Mesodermal cell (in vitro differentiated cells): ENCODE measurements at regions not wholly inside any gene's neighbourhood (a gene's known extent, or its start where the extent isn't known, plus 50 kb on each side); places are given as distances from the start of the nearest gene placed in this dataset.

Experiments
- H3K27ac ChIP-seq: 2 replicates; pipeline ENCODE4 v1.7.0; 2013; ENCODE audit warnings: mild to moderate bottlenecking, low read depth, low read length, moderate library complexity; ENCODE audit not compliant: severe bottlenecking
- H3K36me3 ChIP-seq: 2 replicates; pipeline ENCODE4 v1.7.1; 2013; ENCODE audit warnings: mild to moderate bottlenecking, low read length, moderate library complexity; ENCODE audit not compliant: control insufficient read depth, insufficient read depth
- H3K4me1 ChIP-seq: one replicate; pipeline ENCODE4 v1.7.1; 2013; ENCODE audit warnings: mild to moderate bottlenecking, low read length; ENCODE audit not compliant: insufficient read depth, control insufficient read depth, poor library complexity, severe bottlenecking
- H3K4me3 ChIP-seq: 2 replicates; pipeline ENCODE4 v1.7.0; 2013; ENCODE audit warnings: low read length, control low read depth, mild to moderate bottlenecking; ENCODE audit not compliant: insufficient read depth, poor library complexity, severe bottlenecking; ENCODE audit errors: extremely low read depth
- H3K9me3 ChIP-seq: 2 replicates; pipeline ENCODE4 v1.7.1; 2013; ENCODE audit warnings: mild to moderate bottlenecking, low read length, moderate library complexity; ENCODE audit not compliant: control insufficient read depth
- WGBS, 2 experiments: methylation state at CpG; one replicate each; pipeline ENCODE4 v1.1.5; 2013; ENCODE audit warnings: missing lambda C conversion rate in 2 of 2; ENCODE audit not compliant: insufficient coverage in 2 of 2; 5-methylcytosine and 5-hydroxymethylcytosine counted together

DNA sequence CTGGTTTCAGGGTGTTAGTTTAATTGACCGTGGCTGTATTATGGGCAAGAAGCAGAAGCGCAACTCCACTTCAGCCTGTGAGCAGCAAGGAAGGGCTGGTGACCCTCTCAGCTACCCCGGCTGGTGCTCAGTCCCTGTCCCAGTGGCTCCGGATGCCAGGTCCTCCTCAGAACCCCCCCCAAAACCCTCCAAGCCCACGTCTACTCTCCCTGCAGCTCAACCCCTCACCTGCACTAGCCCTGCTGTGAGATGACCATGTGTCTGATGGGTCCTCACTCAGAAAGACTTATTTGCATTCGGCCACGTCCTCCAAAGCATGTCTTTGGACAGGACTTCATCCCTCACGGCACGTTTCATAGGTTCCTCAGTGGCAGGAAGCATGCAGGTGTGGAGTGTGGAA lies 119.7 kb upstream of the ALKAL2 start:
- H3K4me3 ChIP-seq: no peak overlapping the region
- 79 to 93% methylated on average over 9 of the region's 9 CpGs for WGBS, 2 experiments
- no peak overlapping the region for H3K27ac ChIP-seq
- no peaks in the 10 kb centered on the region for H3K4me1 ChIP-seq
- H3K9me3 ChIP-seq: no peaks in the 10 kb centered on the region
- H3K36me3 ChIP-seq: no peaks in the 10 kb centered on the region

GRCh38 chr2:406876-407275 lies 119.0 kb upstream of the ALKAL2 start:
- Histone ChIP-seq H3K9me3 (no peaks in the 10 kb centered on the region), H3K27ac (no peak overlapping the region), H3K4me3 (no peak overlapping the region), H3K4me1 (no peaks in the 10 kb centered on the region), H3K36me3 (no peaks in the 10 kb centered on the region)
- 100% methylated on average over 1 of the region's 4 CpGs; no CpG with 5 or more reads in 1 of the 2 experiments for WGBS, 2 experiments

DNA sequence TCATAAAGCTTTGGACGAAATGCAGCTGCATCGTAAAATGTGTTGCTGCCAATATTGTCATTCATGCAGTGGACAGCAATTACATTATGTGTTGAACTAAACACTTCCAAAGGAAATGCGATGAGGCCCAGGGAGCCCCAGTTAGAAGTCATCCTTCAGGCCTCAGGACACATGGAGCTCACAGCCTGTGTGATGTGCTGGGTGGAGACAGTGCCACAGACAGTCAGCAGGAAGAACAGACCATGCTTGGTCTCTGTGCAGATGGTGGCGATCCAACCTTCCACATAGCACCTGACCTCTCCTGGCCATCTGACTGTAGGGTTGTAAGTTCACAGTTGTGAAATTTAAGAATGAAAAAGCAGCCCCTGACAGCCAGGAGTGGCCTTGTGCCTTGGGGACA lies 118.3 kb upstream of the ALKAL2 start:
- WGBS, 2 experiments: 79 to 100% methylated on average over 3 to 4 of the region's 4 CpGs

DNA sequence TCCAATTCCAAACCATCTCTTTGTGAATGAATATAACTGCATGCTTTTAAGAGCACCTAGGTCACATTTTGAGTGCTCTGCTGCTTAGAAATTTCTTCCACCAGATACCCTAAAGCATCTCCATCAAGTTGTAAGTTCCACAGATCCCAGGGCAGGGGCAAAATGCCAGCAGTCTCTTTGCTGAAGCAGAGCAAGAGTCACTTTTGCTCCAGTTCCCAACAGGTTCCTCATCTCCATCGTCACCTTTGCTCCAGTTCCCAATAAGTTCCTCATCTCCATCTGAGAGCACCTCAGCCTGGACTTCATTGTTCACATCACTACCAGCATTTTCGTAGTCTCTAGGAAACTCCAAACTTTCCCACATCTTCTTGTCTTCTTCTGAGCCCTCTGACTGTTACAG lies 116.7 kb upstream of the ALKAL2 start:
- no peak overlapping the region for H3K27ac ChIP-seq
- H3K9me3 ChIP-seq: no peaks in the 10 kb centered on the region
- no peak overlapping the region for H3K4me3 ChIP-seq
- no peaks in the 10 kb centered on the region for H3K4me1 ChIP-seq
- H3K36me3 ChIP-seq: no peaks in the 10 kb centered on the region
- WGBS, 2 experiments: 67 to 93% methylated on average over 2 of the region's 2 CpGs

More for the DNA sequence above, 118.3 kb upstream of the ALKAL2 start:
- no peaks in the 10 kb centered on the region for H3K4me1 ChIP-seq
- H3K9me3 ChIP-seq: no peaks in the 10 kb centered on the region
- no peak overlapping the region for H3K4me3 ChIP-seq
- H3K27ac ChIP-seq: no peak overlapping the region
- H3K36me3 ChIP-seq: no peaks in the 10 kb centered on the region

GRCh38 chr2:403682-404081 lies 115.8 kb upstream of the ALKAL2 start:
- no peaks in the 10 kb centered on the region for H3K9me3 ChIP-seq
- no peaks in the 10 kb centered on the region for H3K4me1 ChIP-seq
- no peak overlapping the region for H3K4me3 ChIP-seq
- H3K36me3 ChIP-seq: no peaks in the 10 kb centered on the region
- H3K27ac ChIP-seq: no peak overlapping the region

GRCh38 chr2:402721-403120 lies 114.8 kb upstream of the ALKAL2 start:
- H3K36me3 ChIP-seq: no peaks in the 10 kb centered on the region
- 91 to 92% methylated on average over 3 of the region's 3 CpGs for WGBS, 2 experiments
- H3K4me3 ChIP-seq: no peak overlapping the region
- H3K27ac ChIP-seq: no peak overlapping the region
- no peaks in the 10 kb centered on the region for H3K4me1 ChIP-seq
- no peaks in the 10 kb centered on the region for H3K9me3 ChIP-seq

- H3K36me3 ChIP-seq: no peaks in the 10 kb centered on the region
- H3K4me1 ChIP-seq: no peaks in the 10 kb centered on the region
- no peak overlapping the region for H3K27ac ChIP-seq
- H3K4me3 ChIP-seq: no peak overlapping the region
- 92 to 100% methylated on average over 2 of the region's 3 CpGs for WGBS, 2 experiments
- H3K9me3 ChIP-seq: no peaks in the 10 kb centered on the region
These were observed 114.3 kb upstream of the ALKAL2 start for GRCh38 chr2:402206-402605.

DNA sequence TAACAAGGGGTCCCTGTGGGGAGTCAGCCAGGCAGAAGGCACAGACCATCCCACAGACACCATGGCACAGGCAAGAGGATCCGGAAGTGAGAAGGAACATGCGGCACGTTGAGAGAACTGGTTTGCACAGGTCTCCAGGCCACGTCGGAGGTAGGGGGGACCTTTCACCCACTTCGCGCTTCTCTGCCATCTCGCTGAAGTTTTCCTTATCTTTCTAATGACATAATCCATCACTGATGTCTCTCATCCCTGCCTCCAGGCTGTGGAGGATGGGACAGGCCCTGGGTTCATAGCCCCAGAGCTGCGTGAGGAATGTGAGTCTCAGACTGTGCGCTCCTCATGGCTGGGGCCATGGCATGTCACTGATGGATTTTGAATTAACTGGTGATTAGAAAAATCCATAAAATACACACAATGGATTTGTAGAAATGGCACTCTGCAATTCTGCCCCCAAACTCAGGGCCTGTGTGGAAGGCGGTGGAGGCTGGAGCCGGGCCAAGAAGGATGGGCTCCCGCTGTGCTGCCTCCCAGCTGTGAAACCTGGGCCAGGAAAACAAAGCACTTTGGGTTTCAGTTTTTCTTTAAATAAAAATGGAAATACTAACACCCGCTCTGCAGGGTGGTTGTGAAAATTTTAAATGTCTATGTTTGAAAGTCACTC lies 113.3 kb upstream of the ALKAL2 start:
- Histone ChIP-seq H3K4me3 (no peak overlapping the region), H3K27ac (no peak overlapping the region), H3K9me3 (no peaks in the 10 kb centered on the region), H3K36me3 (no peaks in the 10 kb centered on the region), H3K4me1 (peaks cover under 1% of the 10 kb centered on the region)
- WGBS, 2 experiments: 65 to 80% methylated on average over 7 to 11 of the region's 14 CpGs

DNA sequence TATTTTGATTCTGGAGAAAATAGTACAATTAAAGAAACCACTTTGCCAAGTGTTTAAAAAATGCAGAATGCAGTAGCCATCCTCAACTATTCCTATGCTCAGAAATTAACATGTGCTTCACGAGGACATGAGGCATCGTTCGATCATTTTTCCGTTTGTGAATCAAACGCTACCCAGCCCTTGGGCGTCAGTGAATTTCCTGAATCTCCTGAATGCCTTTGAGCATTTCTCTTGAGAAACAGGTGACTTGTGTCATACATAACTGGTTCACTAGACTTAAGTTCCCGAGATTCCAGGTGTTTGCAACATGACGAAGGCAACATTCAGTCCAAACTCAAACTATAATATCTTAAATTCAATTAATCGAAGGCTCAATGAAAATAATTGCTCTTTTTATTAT lies 110.0 kb upstream of the ALKAL2 start:
- Histone ChIP-seq H3K4me1 (peaks cover 12% of the 10 kb centered on the region), H3K36me3 (no peaks in the 10 kb centered on the region), H3K9me3 (no peaks in the 10 kb centered on the region), H3K4me3 (no peak overlapping the region), H3K27ac (no peak overlapping the region)
- WGBS, 2 experiments: 91 to 92% methylated on average over 5 to 9 of the region's 9 CpGs

DNA sequence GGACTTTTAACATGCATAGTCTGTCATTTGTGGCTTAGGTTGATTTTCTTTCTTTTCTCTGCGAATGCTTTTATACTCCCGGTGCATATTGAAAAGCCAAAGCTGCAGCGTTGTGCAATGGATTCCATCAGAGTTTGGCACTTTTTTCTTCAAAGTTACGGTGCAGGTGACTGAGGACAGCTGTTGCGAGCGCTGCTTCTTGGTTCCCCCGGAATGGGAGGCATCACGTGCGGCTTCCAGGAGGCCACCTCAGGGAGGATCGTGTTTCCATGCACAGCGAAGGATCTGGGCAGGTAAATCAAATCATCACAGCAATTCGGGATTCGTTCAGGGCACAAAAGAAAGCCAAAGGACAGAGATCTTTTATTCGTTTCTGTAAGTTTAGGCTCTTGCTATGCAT lies 109.6 kb upstream of the ALKAL2 start:
- WGBS, 2 experiments: 92% methylated on average over 13 to 14 of the region's 14 CpGs
- Histone ChIP-seq H3K4me1 (peaks cover 12% of the 10 kb centered on the region), H3K9me3 (no peaks in the 10 kb centered on the region), H3K27ac (no peak overlapping the region), H3K4me3 (no peak overlapping the region), H3K36me3 (no peaks in the 10 kb centered on the region)

DNA sequence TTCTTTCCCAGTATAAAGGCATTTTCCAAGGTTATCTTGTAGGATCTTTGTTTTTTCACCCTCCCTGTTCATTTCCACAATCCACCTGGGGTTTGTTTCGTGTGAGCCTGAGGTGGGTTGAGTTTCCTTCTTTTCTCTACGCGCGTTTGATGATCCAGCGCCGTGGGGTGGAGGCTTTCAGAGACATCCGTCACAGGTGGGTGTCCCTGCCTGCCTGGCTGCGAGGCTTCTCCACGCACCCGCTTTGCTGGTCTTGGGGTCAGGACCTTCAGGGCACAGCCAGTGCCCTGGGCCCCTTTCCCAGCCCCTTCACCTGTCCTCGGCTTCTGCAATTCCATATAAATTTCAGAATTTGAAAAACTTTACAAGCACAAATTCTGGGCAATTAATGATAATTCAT lies 109.0 kb upstream of the ALKAL2 start:
- H3K27ac ChIP-seq: no peak overlapping the region
- 90 to 97% methylated on average over 6 to 9 of the region's 11 CpGs for WGBS, 2 experiments
- peaks cover 15% of the 10 kb centered on the region for H3K4me1 ChIP-seq
- no peaks in the 10 kb centered on the region for H3K9me3 ChIP-seq
- no peaks in the 10 kb centered on the region for H3K36me3 ChIP-seq
- no peak overlapping the region for H3K4me3 ChIP-seq
